ENCODE measurements at regions not wholly inside any gene's neighbourhood (a gene's known extent, or its start where the extent isn't known, plus 50 kb on each side); places are given as distances from the start of the nearest gene placed in this dataset.

- H3K4me3 ChIP-seq (ENCODE audit: low read depth, low read length), result no peak overlapping the region
- no peak for DNase-seq (ENCODE audit: low read depth)
- TF ChIP-seq POLR2A (IDR thresholded peaks at IDR 0.05; ENCODE audit: extremely low read depth, insufficient read length) (no peak), MYC (IDR thresholded peaks at IDR 0.05; ENCODE audit: low read depth, low read length) (no peak), MAX (IDR thresholded peaks at IDR 0.05; ENCODE audit: low read depth, low read length) (no peak), CTCF (IDR thresholded peaks at IDR 0.05; ENCODE audit: low read depth, low read length) (no peak)
Measured at GRCh38 chr9:135286961-135287360, 192.6 kb upstream of the PPP1R26 start.

DNA sequence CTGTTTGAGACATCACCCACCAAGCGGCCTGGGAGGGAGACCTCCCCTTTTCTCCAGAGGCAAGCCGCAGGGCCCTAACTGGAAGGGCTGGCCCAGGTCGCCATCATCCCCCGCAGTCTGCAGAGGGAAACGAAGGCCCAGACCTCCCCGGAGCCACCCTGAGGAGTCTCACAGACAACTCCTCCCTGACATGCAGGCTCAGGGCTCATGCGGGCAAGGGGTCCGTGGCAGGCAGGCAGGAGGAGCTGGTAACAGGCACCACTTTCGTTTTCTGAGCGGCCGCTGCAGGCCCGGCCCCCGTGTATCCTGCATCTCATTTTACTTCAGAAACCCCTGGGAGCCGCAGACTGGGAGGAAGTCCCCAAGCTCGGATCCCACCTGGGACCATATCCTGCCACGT, 192.0 kb upstream of the PPP1R26 start:
- H3K4me3 ChIP-seq (ENCODE audit: low read depth, low read length), result no peak overlapping the region
- no peak for DNase-seq (ENCODE audit: low read depth)
- TF ChIP-seq MAX (IDR thresholded peaks at IDR 0.05; ENCODE audit: low read depth, low read length), result no peak
- TF ChIP-seq MYC (IDR thresholded peaks at IDR 0.05; ENCODE audit: low read depth, low read length), result no peak
- no peak for TF ChIP-seq POLR2A (IDR thresholded peaks at IDR 0.05; ENCODE audit: extremely low read depth, insufficient read length)
- TF ChIP-seq CTCF (IDR thresholded peaks at IDR 0.05; ENCODE audit: low read depth, low read length), result no peak

- H3K4me3 ChIP-seq (ENCODE audit: low read depth, low read length), result no peak overlapping the region
- no peak for DNase-seq (ENCODE audit: low read depth)
- TF ChIP-seq MAX (IDR thresholded peaks at IDR 0.05; ENCODE audit: low read depth, low read length) (no peak), MYC (IDR thresholded peaks at IDR 0.05; ENCODE audit: low read depth, low read length) (no peak), CTCF (IDR thresholded peaks at IDR 0.05; ENCODE audit: low read depth, low read length) (no peak), POLR2A (IDR thresholded peaks at IDR 0.05; ENCODE audit: extremely low read depth, insufficient read length) (no peak)
Measured at GRCh38 chr9:135288054-135288453, 191.5 kb upstream of the PPP1R26 start.

DNA sequence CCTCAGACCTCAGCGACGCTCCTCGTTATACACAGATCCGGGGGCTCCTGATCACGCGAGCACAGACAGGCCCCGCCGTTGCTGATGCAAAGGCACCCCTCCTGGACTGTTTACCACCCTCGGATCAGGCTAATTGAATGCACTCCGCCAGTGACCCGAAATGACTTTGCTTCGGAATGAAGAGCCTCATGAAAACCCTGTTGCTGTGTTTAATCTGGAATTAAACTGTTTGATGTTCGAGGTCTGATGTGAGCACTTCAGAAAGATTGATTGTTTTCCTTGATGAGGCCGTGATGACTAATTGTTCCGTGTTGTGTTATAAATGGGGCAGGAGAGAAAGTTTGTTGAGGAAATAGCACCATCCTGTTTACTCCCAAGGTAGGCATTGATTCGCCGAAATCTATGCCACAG, 190.5 kb upstream of the PPP1R26 start:
- H3K4me3 ChIP-seq (ENCODE audit: low read depth, low read length), result no peak overlapping the region
- TF ChIP-seq POLR2A (IDR thresholded peaks at IDR 0.05; ENCODE audit: extremely low read depth, insufficient read length), result no peak
- TF ChIP-seq CTCF (IDR thresholded peaks at IDR 0.05; ENCODE audit: low read depth, low read length), result no peak
- no peak for TF ChIP-seq MYC (IDR thresholded peaks at IDR 0.05; ENCODE audit: low read depth, low read length)
- no peak for TF ChIP-seq MAX (IDR thresholded peaks at IDR 0.05; ENCODE audit: low read depth, low read length)
- DNase-seq (ENCODE audit: low read depth), result no peak

DNA sequence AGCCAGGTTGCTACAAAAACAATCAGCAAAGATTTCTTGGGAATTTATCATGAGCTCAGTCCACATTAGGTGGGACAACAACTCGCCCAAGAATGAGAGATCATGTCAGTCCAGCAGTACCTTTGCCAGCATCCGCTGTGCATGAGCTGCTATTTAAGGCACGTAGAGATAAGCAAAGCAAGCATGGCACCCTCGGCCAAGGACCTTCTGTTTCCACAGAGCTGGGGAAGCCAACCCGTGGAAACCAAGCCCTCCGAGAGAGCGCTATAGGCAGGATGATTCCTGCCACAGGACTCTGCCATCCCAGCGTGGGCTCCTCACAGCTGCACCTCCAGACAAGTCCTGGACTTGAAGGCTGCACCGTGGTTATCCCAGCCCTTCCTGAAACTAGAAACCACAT, 189.5 kb upstream of the PPP1R26 start:
- DNase-seq (ENCODE audit: low read depth), result no peak
- H3K4me3 ChIP-seq (ENCODE audit: low read depth, low read length), result no peak overlapping the region
- TF ChIP-seq MAX (IDR thresholded peaks at IDR 0.05; ENCODE audit: low read depth, low read length) (no peak), MYC (IDR thresholded peaks at IDR 0.05; ENCODE audit: low read depth, low read length) (no peak), CTCF (IDR thresholded peaks at IDR 0.05; ENCODE audit: low read depth, low read length) (no peak), POLR2A (IDR thresholded peaks at IDR 0.05; ENCODE audit: extremely low read depth, insufficient read length) (no peak)

- no peak for TF ChIP-seq MAX (IDR thresholded peaks at IDR 0.05; ENCODE audit: low read depth, low read length)
- no peak for TF ChIP-seq MYC (IDR thresholded peaks at IDR 0.05; ENCODE audit: low read depth, low read length)
- no peak for TF ChIP-seq POLR2A (IDR thresholded peaks at IDR 0.05; ENCODE audit: extremely low read depth, insufficient read length)
- TF ChIP-seq CTCF (IDR thresholded peaks at IDR 0.05; ENCODE audit: low read depth, low read length), result no peak
- DNase-seq (ENCODE audit: low read depth), result no peak
- H3K4me3 ChIP-seq (ENCODE audit: low read depth, low read length), result no peak overlapping the region
Measured at GRCh38 chr9:135290566-135290965, 189.0 kb upstream of the PPP1R26 start.

Data from NB4 (cell line).